Tibial nerve (tissue), 4 donors: ENCODE measurements at regions not wholly inside any gene's neighbourhood (a gene's known extent, or its start where the extent isn't known, plus 50 kb on each side); places are given as distances from the start of the nearest gene placed in this dataset.

Experiments
- CTCF ChIP-seq, 5 experiments: fragments of 200-600 bp in 3 of 5; fragments of 450-650 bp in 2 of 5; sonication (generic) in 3 of 5; IDR thresholded peaks; one replicate each; pipeline ENCODE4 v1.5.1; 2016 to 2019; ENCODE audit warnings: antibody characterized with exemption in 5 of 5, mild to moderate bottlenecking in 3 of 5, moderate library complexity in 2 of 5
- EP300 ChIP-seq, 2 donors: sonication (generic); formaldehyde crosslinking; IDR thresholded peaks; one replicate each; pipeline ENCODE4 v1.6.1; 2017; ENCODE audit warnings: antibody characterized with exemption in 2 of 2, mild to moderate bottlenecking in 1 of 2

GRCh38 chr10:61050120-61050745 lies 106.2 kb upstream of the RHOBTB1 start:
- TF ChIP-seq CTCF (IDR thresholded peaks at IDR 0.05) (no peak), EP300 (IDR thresholded peaks at IDR 0.05) (no peak)
